Smooth muscle cell (in vitro differentiated cells): ENCODE measurements at regions not wholly inside any gene's neighbourhood (a gene's known extent, or its start where the extent isn't known, plus 50 kb on each side); places are given as distances from the start of the nearest gene placed in this dataset.

Source experiments
- DNase-seq: peaks from one replicate; lab custom pipeline; 2025; ENCODE audit not compliant: unreplicated experiment; lab: John Stamatoyannopoulos, UW
- H2AFZ ChIP-seq: fragments of 200-600 bp; sonication (generic); 2 replicates; pipeline ENCODE4 v1.6.0; 2016; ENCODE audit warnings: antibody characterized with exemption, low read depth, mild to moderate bottlenecking
- H3F3A ChIP-seq: fragments of 200-600 bp; sonication (generic); 2 replicates; pipeline ENCODE4 v1.6.0; 2017; ENCODE audit warnings: antibody characterized with exemption, low read depth
- H3K27ac ChIP-seq: fragments of 200-600 bp; sonication (generic); 2 replicates; pipeline ENCODE4 v1.5.1; 2016; ENCODE audit warnings: low read depth, mild to moderate bottlenecking
- H3K27me3 ChIP-seq: fragments of 200-600 bp; sonication (generic); 2 replicates; pipeline ENCODE4 v1.6.1; 2016; ENCODE audit warnings: low read depth, mild to moderate bottlenecking
- H3K36me3 ChIP-seq: fragments of 200-600 bp; sonication (generic); 2 replicates; pipeline ENCODE4 v1.5.1; 2016; ENCODE audit warnings: low read depth
- H3K4me1 ChIP-seq: fragments of 200-600 bp; sonication (generic); 2 replicates; pipeline ENCODE4 v1.5.1; 2016; ENCODE audit warnings: low read depth
- H3K4me2 ChIP-seq: fragments of 200-600 bp; sonication (generic); 2 replicates; pipeline ENCODE4 v1.6.0; 2016; ENCODE audit warnings: mild to moderate bottlenecking
- H3K4me3 ChIP-seq: fragments of 200-600 bp; sonication (generic); 2 replicates; pipeline ENCODE4 v1.5.1; 2016; ENCODE audit warnings: mild to moderate bottlenecking
- H3K79me2 ChIP-seq: fragments of 200-600 bp; sonication (generic); 2 replicates; pipeline ENCODE4 v1.6.0; 2016; ENCODE audit warnings: low read depth, mild to moderate bottlenecking
- H3K9ac ChIP-seq: fragments of 200-600 bp; sonication (generic); 2 replicates; pipeline ENCODE4 v1.6.0; 2016; ENCODE audit warnings: low read depth
- H3K9me3 ChIP-seq: fragments of 200-600 bp; sonication (generic); replicated peaks from 2 replicates; pipeline ENCODE4 v1.5.1; 2016; ENCODE audit warnings: low read depth
- H4K20me1 ChIP-seq: fragments of 200-600 bp; sonication (generic); 2 replicates; pipeline ENCODE4 v1.6.0; 2016; ENCODE audit warnings: low read depth
- CTCF ChIP-seq: fragments of 200-600 bp; sonication (generic); IDR thresholded peaks from 2 replicates; pipeline ENCODE4 v1.5.1; 2017; ENCODE audit warnings: borderline replicate concordance, mild to moderate bottlenecking, antibody characterized with exemption; ENCODE audit not compliant: insufficient read depth, poor library complexity, severe bottlenecking
- WGBS: methylation state at CpG from one replicate; pipeline ENCODE4 v1.1.7; 2016; ENCODE audit warnings: low lambda C conversion rate; 5-methylcytosine and 5-hydroxymethylcytosine counted together

GRCh38 chr5:117302949-117303348 lies 728.3 kb upstream of the SEMA6A start:
- peak overlapping the region; percentile 2 for H3K4me2 ChIP-seq
- WGBS: 27% methylated on average over 3 of the region's 3 CpGs
- H3K27me3 ChIP-seq: no peaks in the 10 kb centered on the region
- H3K4me3 ChIP-seq: no peak overlapping the region
- H2AFZ ChIP-seq: peak overlapping the region; percentile 3
- H3K9ac ChIP-seq: no peak overlapping the region
- no peak for TF ChIP-seq CTCF
- no peak for DNase-seq
- no peaks in the 10 kb centered on the region for H3K36me3 ChIP-seq
- H3F3A ChIP-seq: no peaks in the 10 kb centered on the region
- no peaks in the 10 kb centered on the region for H3K79me2 ChIP-seq
- H3K9me3 ChIP-seq: no peaks in the 10 kb centered on the region
- peak overlapping the region; percentile 12 for H3K27ac ChIP-seq
- H3K4me1 ChIP-seq: no peaks in the 10 kb centered on the region
- H4K20me1 ChIP-seq: no peaks in the 10 kb centered on the region

GRCh38 chr5:117302473-117302872 lies 727.9 kb upstream of the SEMA6A start:
- H3K27ac ChIP-seq: peak overlapping the region; percentile 12
- no peak overlapping the region for H3K4me2 ChIP-seq
- peaks cover 4% of the 10 kb centered on the region for H3K4me1 ChIP-seq
- H4K20me1 ChIP-seq: no peaks in the 10 kb centered on the region
- no peaks in the 10 kb centered on the region for H3K9me3 ChIP-seq
- no peak for DNase-seq
- H3K36me3 ChIP-seq: no peaks in the 10 kb centered on the region
- H3K9ac ChIP-seq: no peak overlapping the region
- H3F3A ChIP-seq: no peaks in the 10 kb centered on the region
- no peaks in the 10 kb centered on the region for H3K79me2 ChIP-seq
- H3K4me3 ChIP-seq: no peak overlapping the region
- TF ChIP-seq CTCF: no peak
- 84% methylated on average over 1 of the region's 1 CpG for WGBS
- no peaks in the 10 kb centered on the region for H3K27me3 ChIP-seq
- peak overlapping the region; percentile 3 for H2AFZ ChIP-seq

- Histone ChIP-seq H3K9ac (no peak overlapping the region), H3K27ac (no peak overlapping the region), H4K20me1 (no peaks in the 10 kb centered on the region), H3K4me3 (no peak overlapping the region), H3K4me2 (no peak overlapping the region), H3K9me3 (no peaks in the 10 kb centered on the region), H3K27me3 (no peaks in the 10 kb centered on the region), H3K4me1 (peaks cover 8% of the 10 kb centered on the region), H2AFZ (peak overlapping the region; percentile 42), H3K36me3 (no peaks in the 10 kb centered on the region), H3F3A (no peaks in the 10 kb centered on the region), H3K79me2 (no peaks in the 10 kb centered on the region)
- WGBS: 35% methylated on average over 3 of the region's 3 CpGs
- DNase-seq: no peak
- no peak for TF ChIP-seq CTCF
These were observed 725.3 kb upstream of the SEMA6A start for GRCh38 chr5:117299936-117300328.

- H3K36me3 ChIP-seq: no peaks in the 10 kb centered on the region
- H3K79me2 ChIP-seq: no peaks in the 10 kb centered on the region
- TF ChIP-seq CTCF: no peak
- H4K20me1 ChIP-seq: no peaks in the 10 kb centered on the region
- H3K4me1 ChIP-seq: peaks cover 8% of the 10 kb centered on the region
- no peak overlapping the region for H3K9ac ChIP-seq
- H3K27ac ChIP-seq: no peak overlapping the region
- H3K4me3 ChIP-seq: no peak overlapping the region
- no peaks in the 10 kb centered on the region for H3F3A ChIP-seq
- H3K27me3 ChIP-seq: no peaks in the 10 kb centered on the region
- H3K9me3 ChIP-seq: no peaks in the 10 kb centered on the region
- no peak overlapping the region for H2AFZ ChIP-seq
- no peak for DNase-seq
- WGBS: 86% methylated on average over 5 of the region's 5 CpGs
- H3K4me2 ChIP-seq: no peak overlapping the region
These were observed 724.8 kb upstream of the SEMA6A start for GRCh38 chr5:117299224-117299935.
